Natural killer cell treated with Interleukin-12 subunit alpha and Interleukin-12 subunit beta and Interleukin-15 and Interleukin-18, amount 100 ng/mL, for 72 hours (primary cell): ENCODE measurements at regions not wholly inside any gene's neighbourhood (a gene's known extent, or its start where the extent isn't known, plus 50 kb on each side); places are given as distances from the start of the nearest gene placed in this dataset.
"Not testable (repeated sequence)": the region's sequence is repeated elsewhere in the genome, so short reads cannot be mapped to it uniquely, and the experiment has no call there.

Source experiments
- ATAC-seq, 2 donors: fragments of 150-1000 bp; cut with Tn5 transposase in 1 of 2; sonication (Bioruptor Pico), chemical (Tn5 transposase) in 1 of 2; 2 replicates each; pipeline ENCODE4 v1.10.0; 2021
- DNase-seq: peaks from one replicate; pipeline ENCODE4 v3.0.0; 2022; ENCODE audit warnings: low spot score
- H3K27ac Mint-ChIP-seq, 2 donors: 1 replicate in 1 of 2; 2 replicates in 1 of 2; pipeline ENCODE4 v1.8.0; 2022; ENCODE audit warnings: mixed read lengths in 2 of 2, mild to moderate bottlenecking in 1 of 2, moderate library complexity in 1 of 2
- H3K27me3 Mint-ChIP-seq, 2 donors: 1 replicate in 1 of 2; 2 replicates in 1 of 2; pipeline ENCODE4 v1.8.0; 2022; ENCODE audit warnings: mixed read lengths in 2 of 2
- H3K36me3 Mint-ChIP-seq: one replicate; pipeline ENCODE4 v1.8.0; 2022; ENCODE audit warnings: mixed read lengths
- H3K4me1 Mint-ChIP-seq, 2 donors: 1 replicate in 1 of 2; 2 replicates in 1 of 2; pipeline ENCODE4 v1.8.0; 2022; ENCODE audit warnings: low read depth in 2 of 2, mixed read lengths in 2 of 2, mild to moderate bottlenecking in 1 of 2
- H3K4me3 Mint-ChIP-seq: one replicate; pipeline ENCODE4 v1.8.0; 2022; ENCODE audit warnings: mixed read lengths
- H3K9me3 Mint-ChIP-seq: 2 replicates; pipeline ENCODE4 v1.8.0; 2022; ENCODE audit warnings: mixed read lengths

- H3K9me3 Mint-ChIP-seq = no peaks in the 10 kb centered on the region
- DNase-seq (no peak), ATAC-seq (no peak)
- H3K4me3 Mint-ChIP-seq = no peak overlapping the region
- H3K27ac Mint-ChIP-seq = no peak overlapping the region
- H3K4me1 Mint-ChIP-seq = no peaks in the 10 kb centered on the region
- H3K27me3 Mint-ChIP-seq = peaks cover 6 to 17% of the 10 kb centered on the region in 2 donors
- no peaks in the 10 kb centered on the region for H3K36me3 Mint-ChIP-seq
Measured at GRCh38 chr1:14254251-14254650, 344.2 kb upstream of the KAZN start.

GRCh38 chr1:14255233-14255632 lies 343.3 kb upstream of the KAZN start:
- Mint-ChIP-seq H3K4me3 (no peak overlapping the region), H3K27me3 (peaks cover 5 to 13% of the 10 kb centered on the region in 2 donors), H3K9me3 (no peaks in the 10 kb centered on the region), H3K27ac (no peak overlapping the region), H3K4me1 (no peaks in the 10 kb centered on the region), H3K36me3 (no peaks in the 10 kb centered on the region)
- no peak for DNase-seq
- no peak for ATAC-seq

GRCh38 chr1:14255711-14256110 lies 342.8 kb upstream of the KAZN start:
- no peak overlapping the region for H3K4me3 Mint-ChIP-seq
- DNase-seq (no peak), ATAC-seq (no peak)
- H3K36me3 Mint-ChIP-seq = no peaks in the 10 kb centered on the region
- H3K27ac Mint-ChIP-seq = no peak overlapping the region
- no peaks in the 10 kb centered on the region for H3K4me1 Mint-ChIP-seq
- H3K9me3 Mint-ChIP-seq = no peaks in the 10 kb centered on the region
- H3K27me3 Mint-ChIP-seq = peaks cover 3 to 13% of the 10 kb centered on the region in 2 donors

GRCh38 chr1:14259191-14259757 lies 339.2 kb upstream of the KAZN start:
- H3K4me3 Mint-ChIP-seq = no peak overlapping the region
- ATAC-seq = no peak
- no peak overlapping the region for H3K27ac Mint-ChIP-seq
- no peaks in the 10 kb centered on the region for H3K9me3 Mint-ChIP-seq
- H3K27me3 Mint-ChIP-seq = peaks cover 10 to 26% of the 10 kb centered on the region in 2 donors
- no peaks in the 10 kb centered on the region for H3K4me1 Mint-ChIP-seq
- no peak for DNase-seq
- H3K36me3 Mint-ChIP-seq = no peaks in the 10 kb centered on the region

GRCh38 chr1:14260480-14260879 lies 338.0 kb upstream of the KAZN start:
- no peak for ATAC-seq
- no peaks in the 10 kb centered on the region for H3K9me3 Mint-ChIP-seq

GRCh38 chr1:14261395-14261794 lies 337.1 kb upstream of the KAZN start:
- no peaks in the 10 kb centered on the region for H3K4me1 Mint-ChIP-seq
- peaks cover 13 to 27% of the 10 kb centered on the region in 2 donors for H3K27me3 Mint-ChIP-seq
- no peak for ATAC-seq
- no peak for DNase-seq
- no peak overlapping the region for H3K4me3 Mint-ChIP-seq
- no peaks in the 10 kb centered on the region for H3K36me3 Mint-ChIP-seq
- H3K27ac Mint-ChIP-seq = no peak overlapping the region
- H3K9me3 Mint-ChIP-seq = no peaks in the 10 kb centered on the region

More at GRCh38 chr1:14260480-14260879, 338.0 kb upstream of the KAZN start:
- Mint-ChIP-seq H3K36me3 (no peaks in the 10 kb centered on the region), H3K27me3 (peaks cover 13 to 33% of the 10 kb centered on the region in 2 donors), H3K27ac (no peak overlapping the region), H3K4me3 (no peak overlapping the region), H3K4me1 (no peaks in the 10 kb centered on the region)
- no peak for DNase-seq

GRCh38 chr1:14262637-14263036 lies 335.8 kb upstream of the KAZN start:
- Mint-ChIP-seq H3K9me3 (no peaks in the 10 kb centered on the region), H3K4me3 (no peak overlapping the region), H3K36me3 (no peaks in the 10 kb centered on the region), H3K4me1 (no peaks in the 10 kb centered on the region), H3K27ac (no peak overlapping the region), H3K27me3 (peaks cover 13 to 27% of the 10 kb centered on the region in 2 donors)
- ATAC-seq (no peak), DNase-seq (no peak)

GRCh38 chr1:14263225-14263624 lies 335.3 kb upstream of the KAZN start:
- no peaks in the 10 kb centered on the region for H3K36me3 Mint-ChIP-seq
- DNase-seq (no peak), ATAC-seq (no peak)
- no peak overlapping the region for H3K27ac Mint-ChIP-seq
- H3K4me3 Mint-ChIP-seq = no peak overlapping the region
- H3K4me1 Mint-ChIP-seq = no peaks in the 10 kb centered on the region
- H3K9me3 Mint-ChIP-seq = no peaks in the 10 kb centered on the region
- peaks cover 19 to 31% of the 10 kb centered on the region in 2 donors for H3K27me3 Mint-ChIP-seq

GRCh38 chr1:14263671-14264070 lies 334.8 kb upstream of the KAZN start:
- ATAC-seq (no peak), DNase-seq (no peak)
- Mint-ChIP-seq H3K9me3 (no peaks in the 10 kb centered on the region), H3K4me1 (no peaks in the 10 kb centered on the region), H3K27me3 (peaks cover 20 to 29% of the 10 kb centered on the region in 2 donors), H3K4me3 (no peak overlapping the region), H3K27ac (no peak overlapping the region), H3K36me3 (no peaks in the 10 kb centered on the region)

- H3K4me3 Mint-ChIP-seq = no peak overlapping the region
- DNase-seq (no peak), ATAC-seq (no peak)
- peaks cover 25% of the 10 kb centered on the region in 2 donors for H3K27me3 Mint-ChIP-seq
- H3K4me1 Mint-ChIP-seq = no peaks in the 10 kb centered on the region
- no peak overlapping the region for H3K27ac Mint-ChIP-seq
- H3K36me3 Mint-ChIP-seq = no peaks in the 10 kb centered on the region
- H3K9me3 Mint-ChIP-seq = no peaks in the 10 kb centered on the region
Measured at GRCh38 chr1:14265495-14265894, 333.0 kb upstream of the KAZN start.

- no peak for ATAC-seq
- Mint-ChIP-seq H3K4me3 (no peak overlapping the region), H3K4me1 (no peaks in the 10 kb centered on the region), H3K36me3 (no peaks in the 10 kb centered on the region), H3K9me3 (no peaks in the 10 kb centered on the region), H3K27ac (no peak overlapping the region), H3K27me3 (peaks cover 23 to 33% of the 10 kb centered on the region in 2 donors)
- no peak for DNase-seq
Measured at GRCh38 chr1:14267991-14268390, 330.5 kb upstream of the KAZN start.

GRCh38 chr1:14270821-14271220 lies 327.7 kb upstream of the KAZN start:
- Mint-ChIP-seq H3K27me3 (peaks cover 18 to 21% of the 10 kb centered on the region in 2 donors), H3K27ac (no peak overlapping the region), H3K9me3 (no peaks in the 10 kb centered on the region), H3K4me1 (no peaks in the 10 kb centered on the region), H3K4me3 (no peak overlapping the region), H3K36me3 (no peaks in the 10 kb centered on the region)
- ATAC-seq (no peak), DNase-seq (no peak)

GRCh38 chr1:14273811-14274210 lies 324.7 kb upstream of the KAZN start:
- no peak for ATAC-seq
- Mint-ChIP-seq H3K4me3 (no peak overlapping the region), H3K4me1 (no peaks in the 10 kb centered on the region), H3K27ac (no peak overlapping the region), H3K9me3 (no peaks in the 10 kb centered on the region), H3K27me3 (peaks cover 11 to 20% of the 10 kb centered on the region in 2 donors), H3K36me3 (no peaks in the 10 kb centered on the region)
- DNase-seq = no peak

GRCh38 chr1:14279891-14280290 lies 318.6 kb upstream of the KAZN start:
- H3K27me3 Mint-ChIP-seq = peaks cover 11 to 14% of the 10 kb centered on the region in 2 donors
- H3K9me3 Mint-ChIP-seq, H3K4me1 Mint-ChIP-seq, H3K36me3 Mint-ChIP-seq, DNase-seq, ATAC-seq, H3K4me3 Mint-ChIP-seq, H3K27ac Mint-ChIP-seq: not testable (repeated sequence)

- Mint-ChIP-seq H3K27ac (no peak overlapping the region), H3K4me3 (no peak overlapping the region), H3K36me3 (no peaks in the 10 kb centered on the region), H3K9me3 (no peaks in the 10 kb centered on the region), H3K27me3 (peaks cover 14 to 17% of the 10 kb centered on the region in 2 donors), H3K4me1 (no peaks in the 10 kb centered on the region)
- DNase-seq = no peak
- ATAC-seq = no peak
Measured at GRCh38 chr1:14280909-14281308, 317.6 kb upstream of the KAZN start.
